ENCODE measurements at regions not wholly inside any gene's neighbourhood (a gene's known extent, or its start where the extent isn't known, plus 50 kb on each side); places are given as distances from the start of the nearest gene placed in this dataset.
A peak's percentile ranks its signal among the peaks of the same experiment; 100 is the strongest.

DNA sequence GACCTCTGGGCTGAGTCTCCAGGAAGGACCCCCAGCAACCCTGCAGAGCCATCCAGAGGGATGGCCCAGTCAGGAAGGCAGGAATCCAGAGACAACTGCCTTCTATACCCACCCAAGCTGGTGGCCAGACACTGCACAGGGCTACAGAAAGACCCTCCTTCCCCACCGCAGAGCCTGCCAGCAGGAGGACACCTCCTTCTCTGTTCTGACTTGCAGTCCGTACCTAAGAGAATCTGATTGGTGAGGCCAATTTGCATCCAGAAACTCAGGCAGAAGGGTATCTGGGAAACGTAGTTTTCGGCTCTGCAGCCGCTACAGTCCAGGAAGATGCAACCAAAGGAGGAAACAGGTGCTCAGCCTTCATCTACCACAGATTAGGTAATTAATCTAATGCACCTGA is 155.4 kb upstream of the FRG1 start:
- WGBS, 5 donors, result 34 to 48% (median 36%) methylated on average over 4 to 5 of the region's 5 CpGs
- TF ChIP-seq POLR2A (IDR thresholded peaks at IDR 0.05), result no peak
- TF ChIP-seq POLR2AphosphoS5 (IDR thresholded peaks at IDR 0.05), result no peak
- no peak for TF ChIP-seq CTCF (IDR thresholded peaks at IDR 0.05 in 8 of 11, conservative IDR thresholded peaks at IDR 0.05 in 3 of 11)
- H3K4me3 ChIP-seq, result no peak overlapping the region
- no peak overlapping the region for H3K27ac ChIP-seq
- intact Hi-C loops (cut with DNase I; ENCODE audit: low total_unique reads), result no loop called here
- peaks cover 0 to 16% (median 5%) of the 10 kb centered on the region in 8 donors for H3K9me3 ChIP-seq
- DNase-seq, result no peak
- no peaks in the 10 kb centered on the region for H3K36me3 ChIP-seq
- no peaks in the 10 kb centered on the region for H3K4me1 ChIP-seq
- H3K27me3 ChIP-seq (replicated peaks in 1 of 7), result no peaks in the 10 kb centered on the region

DNA sequence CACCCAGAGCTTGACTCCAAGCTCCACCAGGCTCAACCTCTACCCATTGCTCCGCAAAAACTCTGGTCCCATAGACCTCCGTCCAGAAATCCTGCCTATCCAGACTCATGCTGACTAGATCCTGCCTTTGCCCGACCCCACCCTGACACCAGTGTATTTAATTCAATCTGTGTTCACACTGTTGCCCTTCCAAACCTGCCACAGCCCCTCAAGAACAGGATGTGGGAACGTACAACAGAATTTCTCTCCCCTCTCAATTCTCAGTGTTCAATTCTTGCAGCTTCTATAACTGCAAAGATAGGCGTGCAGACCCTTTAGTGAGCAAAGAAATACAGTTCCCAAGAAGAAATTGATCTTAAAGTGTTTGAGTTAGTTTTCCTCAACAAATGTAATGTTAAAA is 154.2 kb upstream of the FRG1 start:
- intact Hi-C loops (cut with DNase I; ENCODE audit: low total_unique reads), result no loop called here
- Histone ChIP-seq H3K4me1 (no peaks in the 10 kb centered on the region), H3K27ac (no peak overlapping the region), H3K27me3 (replicated peaks in 1 of 7) (no peaks in the 10 kb centered on the region), H3K36me3 (no peaks in the 10 kb centered on the region), H3K4me3 (no peak overlapping the region), H3K9me3 (peaks cover 0 to 15% (median 5%) of the 10 kb centered on the region in 8 donors)
- TF ChIP-seq POLR2A (IDR thresholded peaks at IDR 0.05), result no peak
- no peak for TF ChIP-seq POLR2AphosphoS5 (IDR thresholded peaks at IDR 0.05)
- no peak for TF ChIP-seq CTCF (IDR thresholded peaks at IDR 0.05 in 8 of 11, conservative IDR thresholded peaks at IDR 0.05 in 3 of 11)
- no peak for DNase-seq
- WGBS, 5 donors, result 71 to 81% (median 78%) methylated on average over 5 of the region's 5 CpGs

GRCh38 chr4:189787216-189788031 is 153.2 kb upstream of the FRG1 start:
- Histone ChIP-seq H3K27ac (no peak overlapping the region), H3K27me3 (replicated peaks in 1 of 7) (no peaks in the 10 kb centered on the region), H3K4me3 (no peak overlapping the region), H3K36me3 (no peaks in the 10 kb centered on the region), H3K4me1 (peaks cover 0 to under 1% (median 0%) of the 10 kb centered on the region in 6 donors), H3K9me3 (peaks cover 0 to 6% (median 1%) of the 10 kb centered on the region in 8 donors)
- intact Hi-C loops (cut with DNase I; ENCODE audit: low total_unique reads), result no loop called here
- TF ChIP-seq POLR2AphosphoS5 (IDR thresholded peaks at IDR 0.05), result no peak
- 82 to 86% (median 85%) methylated on average over 19 of the region's 19 CpGs for WGBS, 5 donors
- no peak for DNase-seq

DNA sequence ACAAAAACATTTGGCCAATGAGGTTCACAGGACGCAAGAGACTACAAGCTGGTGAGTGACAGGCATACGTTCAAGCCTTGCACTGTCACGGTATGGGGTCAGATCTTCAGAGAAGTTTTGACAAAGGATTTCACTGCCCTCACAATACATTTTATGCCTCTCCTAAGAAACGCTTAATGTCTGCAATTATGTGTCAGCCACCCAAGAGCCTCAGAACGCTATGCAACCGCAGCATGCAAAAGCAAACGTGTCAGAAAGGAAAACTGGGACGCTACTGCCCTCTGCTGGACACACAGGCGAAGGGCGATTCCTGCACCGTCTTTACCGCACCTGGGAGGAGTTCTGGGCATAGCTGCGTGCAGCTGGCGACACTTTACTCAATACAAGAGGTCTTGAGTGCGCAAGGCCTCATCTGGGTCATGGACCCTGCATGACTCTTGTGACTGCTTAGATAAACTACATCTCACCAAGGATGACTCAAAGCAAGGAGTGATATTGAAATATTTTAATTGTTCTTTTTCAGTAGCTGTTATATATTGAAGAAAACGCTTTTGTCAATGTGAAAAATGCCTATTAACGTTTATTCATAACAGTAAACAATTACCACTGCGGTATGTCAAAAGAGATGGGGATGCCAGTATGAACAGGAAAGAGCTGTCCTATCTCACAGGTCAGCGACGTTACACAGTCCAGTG is 147.6 kb upstream of the FRG1 start:
- intact Hi-C loops (cut with DNase I; ENCODE audit: low total_unique reads), result no loop called here
- no peak overlapping the region for H3K27ac ChIP-seq
- DNase-seq, result peak; percentile 83
- H3K27me3 ChIP-seq (replicated peaks in 1 of 7), result no peaks in the 10 kb centered on the region
- H3K36me3 ChIP-seq, result no peaks in the 10 kb centered on the region
- H3K4me3 ChIP-seq, result peak overlapping the region in 1 of 8 donors; percentile 38
- WGBS, 5 donors, result 26 to 29% (median 27%) methylated on average over 20 of the region's 20 CpGs
- peaks cover 0 to 10% (median 6%) of the 10 kb centered on the region in 6 donors for H3K4me1 ChIP-seq
- peaks cover 0 to 4% (median 0%) of the 10 kb centered on the region in 8 donors for H3K9me3 ChIP-seq
- peak; percentile 53 to 91 (median 83) for TF ChIP-seq CTCF (IDR thresholded peaks at IDR 0.05 in 8 of 11, conservative IDR thresholded peaks at IDR 0.05 in 3 of 11)
- no peak for TF ChIP-seq POLR2A (IDR thresholded peaks at IDR 0.05)

Data from spleen (tissue), 11 donors.